Hepatocyte (in vitro differentiated cells): ENCODE measurements at regions not wholly inside any gene's neighbourhood (a gene's known extent, or its start where the extent isn't known, plus 50 kb on each side); places are given as distances from the start of the nearest gene placed in this dataset.

Experiments used
- DNase-seq: peaks from one replicate; pipeline ENCODE4 v3.0.0-alpha.2; 2016; ENCODE audit warnings: low spot score
- H2AFZ ChIP-seq: fragments of 200-600 bp; sonication (generic); 2 replicates; pipeline ENCODE4 v1.6.0; 2016; ENCODE audit warnings: antibody characterized with exemption, mild to moderate bottlenecking
- H3K27ac ChIP-seq: fragments of 200-600 bp; sonication (generic); 2 replicates; pipeline ENCODE4 v1.5.1; 2016; ENCODE audit warnings: mild to moderate bottlenecking
- H3K27me3 ChIP-seq: fragments of 200-600 bp; sonication (generic); 2 replicates; pipeline ENCODE4 v1.6.1; 2016
- H3K36me3 ChIP-seq: fragments of 200-600 bp; sonication (generic); replicated peaks from 2 replicates; pipeline ENCODE4 v1.5.1; 2016; ENCODE audit warnings: low read depth; ENCODE audit not compliant: insufficient read depth
- H3K4me1 ChIP-seq: fragments of 200-600 bp; sonication (generic); 2 replicates; pipeline ENCODE4 v1.5.1; 2016; ENCODE audit warnings: mild to moderate bottlenecking, moderate library complexity; ENCODE audit not compliant: insufficient read depth
- H3K4me2 ChIP-seq: fragments of 200-600 bp; sonication (generic); 2 replicates; pipeline ENCODE4 v1.6.0; 2016
- H3K4me3 ChIP-seq: fragments of 200-600 bp; sonication (generic); 2 replicates; pipeline ENCODE4 v1.5.1; 2016; ENCODE audit warnings: mild to moderate bottlenecking
- H3K79me2 ChIP-seq: fragments of 200-600 bp; sonication (generic); 2 replicates; pipeline ENCODE4 v1.6.0; 2017; ENCODE audit warnings: mild to moderate bottlenecking
- H3K9me2 ChIP-seq: fragments of 200-600 bp; sonication (generic); replicated peaks from 2 replicates; pipeline ENCODE4 v1.6.0; 2017; ENCODE audit warnings: mild to moderate bottlenecking; ENCODE audit not compliant: insufficient read depth
- H3K9me3 ChIP-seq: fragments of 200-600 bp; sonication (generic); 2 replicates; pipeline ENCODE4 v1.5.1; 2016; ENCODE audit warnings: low read depth, mild to moderate bottlenecking
- H4K20me1 ChIP-seq: fragments of 200-600 bp; sonication (generic); 2 replicates; pipeline ENCODE4 v1.6.0; 2016; ENCODE audit warnings: mild to moderate bottlenecking; ENCODE audit not compliant: insufficient read depth, poor library complexity, severe bottlenecking
- CTCF ChIP-seq: fragments of 200-600 bp; sonication (generic); IDR thresholded peaks from 2 replicates; pipeline ENCODE4 v1.5.1; 2016; ENCODE audit warnings: antibody characterized with exemption, mild to moderate bottlenecking; ENCODE audit not compliant: poor library complexity
- EZH2 ChIP-seq: fragments of 200-600 bp; sonication (generic); IDR thresholded peaks from 2 replicates; pipeline ENCODE4 v1.6.1; 2016; ENCODE audit warnings: antibody characterized with exemption, mild to moderate bottlenecking, borderline replicate concordance
- EZH2phosphoT487 ChIP-seq: fragments of 200-600 bp; sonication (generic); IDR thresholded peaks from one replicate; pipeline ENCODE4 v1.6.1; 2018; ENCODE audit warnings: antibody characterized with exemption, mild to moderate bottlenecking, low read depth, moderate library complexity; ENCODE audit not compliant: unreplicated experiment, severe bottlenecking
- WGBS: methylation state at CpG from one replicate; pipeline ENCODE4 v1.1.6; 2016; ENCODE audit warnings: low lambda C conversion rate; ENCODE audit errors: missing lambda C conversion rate; 5-methylcytosine and 5-hydroxymethylcytosine counted together

- H3K4me3 ChIP-seq: no peak overlapping the region
- H3K36me3 ChIP-seq: no peaks in the 10 kb centered on the region
- no peak for TF ChIP-seq CTCF
- no peak for TF ChIP-seq EZH2phosphoT487
- no peak for TF ChIP-seq EZH2
- no peak overlapping the region for H2AFZ ChIP-seq
- H3K27me3 ChIP-seq: peaks cover 19% of the 10 kb centered on the region
- H3K4me2 ChIP-seq: no peak overlapping the region
- H4K20me1 ChIP-seq: no peaks in the 10 kb centered on the region
- no peak for DNase-seq
- H3K27ac ChIP-seq: no peak overlapping the region
- peaks cover 21% of the 10 kb centered on the region for H3K79me2 ChIP-seq
- no peaks in the 10 kb centered on the region for H3K9me2 ChIP-seq
- H3K4me1 ChIP-seq: peaks cover 46% of the 10 kb centered on the region
- no peaks in the 10 kb centered on the region for H3K9me3 ChIP-seq
- WGBS: 84% methylated on average over 5 of the region's 5 CpGs
These were observed 113.3 kb downstream of the NAV1 start for GRCh38 chr1:201652181-201652580.

GRCh38 chr1:201653233-201653632 is 114.3 kb downstream of the NAV1 start:
- no peaks in the 10 kb centered on the region for H3K9me2 ChIP-seq
- WGBS: 93% methylated on average over 3 of the region's 3 CpGs
- peaks cover 43% of the 10 kb centered on the region for H3K4me1 ChIP-seq
- peaks cover 16% of the 10 kb centered on the region for H3K27me3 ChIP-seq
- no peaks in the 10 kb centered on the region for H4K20me1 ChIP-seq
- H3K36me3 ChIP-seq: no peaks in the 10 kb centered on the region
- no peak overlapping the region for H3K27ac ChIP-seq
- H3K4me3 ChIP-seq: no peak overlapping the region
- no peaks in the 10 kb centered on the region for H3K9me3 ChIP-seq
- no peak overlapping the region for H3K4me2 ChIP-seq
- no peak for DNase-seq
- TF ChIP-seq EZH2phosphoT487 (no peak), EZH2 (no peak), CTCF (no peak)
- peaks cover 30% of the 10 kb centered on the region for H3K79me2 ChIP-seq
- no peak overlapping the region for H2AFZ ChIP-seq

- H3K79me2 ChIP-seq: peaks cover 30% of the 10 kb centered on the region
- no peaks in the 10 kb centered on the region for H4K20me1 ChIP-seq
- no peak overlapping the region for H3K27ac ChIP-seq
- H3K4me2 ChIP-seq: no peak overlapping the region
- TF ChIP-seq CTCF (no peak), EZH2phosphoT487 (no peak), EZH2 (no peak)
- peaks cover 41% of the 10 kb centered on the region for H3K4me1 ChIP-seq
- WGBS: 96% methylated on average over 2 of the region's 2 CpGs
- DNase-seq: no peak
- H3K27me3 ChIP-seq: peaks cover 14% of the 10 kb centered on the region
- H3K9me3 ChIP-seq: no peaks in the 10 kb centered on the region
- no peaks in the 10 kb centered on the region for H3K36me3 ChIP-seq
- H3K4me3 ChIP-seq: no peak overlapping the region
- no peaks in the 10 kb centered on the region for H3K9me2 ChIP-seq
- H2AFZ ChIP-seq: no peak overlapping the region
These were observed 115.0 kb downstream of the NAV1 start for GRCh38 chr1:201653883-201654282.

GRCh38 chr1:201655243-201655642 is 116.3 kb downstream of the NAV1 start:
- Histone ChIP-seq H3K79me2 (peaks cover 30% of the 10 kb centered on the region), H3K9me2 (no peaks in the 10 kb centered on the region), H3K4me3 (no peak overlapping the region), H3K4me2 (peak overlapping the region; percentile 21), H2AFZ (no peak overlapping the region), H4K20me1 (no peaks in the 10 kb centered on the region), H3K27me3 (peaks cover 7% of the 10 kb centered on the region), H3K9me3 (no peaks in the 10 kb centered on the region), H3K36me3 (no peaks in the 10 kb centered on the region), H3K4me1 (peaks cover 33% of the 10 kb centered on the region), H3K27ac (peak overlapping the region; percentile 55)
- 30% methylated on average over 6 of the region's 6 CpGs for whole genome bisulfite sequencing
- TF ChIP-seq EZH2 (no peak), CTCF (peak; percentile 40)
- DNase-seq: peak; percentile 71
